Trophoblast cell (in vitro differentiated cells and primary cell): ENCODE measurements at regions not wholly inside any gene's neighbourhood (a gene's known extent, or its start where the extent isn't known, plus 50 kb on each side); places are given as distances from the start of the nearest gene placed in this dataset.

ENCODE experiments used
- DNase-seq, 2 donors: peaks; one replicate each; pipeline ENCODE4 v3.0.0-alpha.2; 2016
- H2AFZ ChIP-seq: 2 replicates; pipeline ENCODE4 v1.6.1; 2013; ENCODE audit warnings: low read length, moderate library complexity, mild to moderate bottlenecking; ENCODE audit not compliant: insufficient read depth, poor library complexity
- H2AK5ac ChIP-seq: 2 replicates; pipeline ENCODE4 v1.6.1; 2013; ENCODE audit warnings: mild to moderate bottlenecking, low read length
- H2BK120ac ChIP-seq: 2 replicates; pipeline ENCODE4 v1.6.1; 2013; ENCODE audit warnings: low read length, mild to moderate bottlenecking, moderate library complexity; ENCODE audit not compliant: insufficient read depth, poor library complexity
- H2BK12ac ChIP-seq: 2 replicates; pipeline ENCODE4 v1.6.1; 2013; ENCODE audit warnings: mild to moderate bottlenecking, low read length, moderate library complexity
- H2BK5ac ChIP-seq: 2 replicates; pipeline ENCODE4 v1.6.1; 2013; ENCODE audit warnings: low read length, low read depth, moderate library complexity, mild to moderate bottlenecking; ENCODE audit not compliant: poor library complexity
- H3K14ac ChIP-seq: 2 replicates; pipeline ENCODE4 v1.6.1; 2013; ENCODE audit warnings: mild to moderate bottlenecking, low read length
- H3K18ac ChIP-seq: 2 replicates; pipeline ENCODE4 v1.6.1; 2013; ENCODE audit warnings: mild to moderate bottlenecking, low read length
- H3K23ac ChIP-seq: 2 replicates; pipeline ENCODE4 v1.6.1; 2013; ENCODE audit warnings: low read length
- H3K27ac ChIP-seq: 2 replicates; pipeline ENCODE4 v1.5.1; 2013; ENCODE audit warnings: low read depth, mild to moderate bottlenecking, inconsistent platforms, low read length, moderate library complexity
- H3K27me3 ChIP-seq: 2 replicates; pipeline ENCODE4 v1.6.1; 2013; ENCODE audit warnings: inconsistent platforms, mild to moderate bottlenecking, low read length, moderate library complexity; ENCODE audit not compliant: insufficient read depth
- H3K36me3 ChIP-seq, 2 experiments: 1 replicate in 1 of 2; 2 replicates in 1 of 2; pipeline ENCODE4 v1.6.1; 2013; ENCODE audit warnings: low read length in 2 of 2, mild to moderate bottlenecking in 2 of 2, moderate library complexity in 1 of 2; ENCODE audit not compliant: insufficient read depth in 2 of 2, control insufficient read depth in 1 of 2
- H3K4ac ChIP-seq: 2 replicates; pipeline ENCODE4 v1.6.1; 2013; ENCODE audit warnings: low read depth, mild to moderate bottlenecking, low read length, moderate library complexity
- H3K4me1 ChIP-seq, 2 experiments: 1 replicate in 1 of 2; 2 replicates in 1 of 2; pipeline ENCODE4 v1.6.1; 2013; ENCODE audit warnings: low read length in 2 of 2, mild to moderate bottlenecking in 2 of 2, moderate library complexity in 1 of 2; ENCODE audit not compliant: insufficient read depth in 2 of 2, control insufficient read depth in 1 of 2
- H3K4me2 ChIP-seq: 2 replicates; pipeline ENCODE4 v1.6.1; 2013; ENCODE audit warnings: inconsistent platforms, mild to moderate bottlenecking, low read length, moderate library complexity
- H3K4me3 ChIP-seq: 2 replicates; pipeline ENCODE4 v1.5.1; 2013; ENCODE audit warnings: mild to moderate bottlenecking, low read depth, low read length, inconsistent platforms
- H3K79me1 ChIP-seq: one replicate; pipeline ENCODE4 v1.6.1; 2013; ENCODE audit warnings: low read length
- H3K79me2 ChIP-seq: 2 replicates; pipeline ENCODE4 v1.6.1; 2013; ENCODE audit warnings: low read length, mild to moderate bottlenecking; ENCODE audit not compliant: control insufficient read depth, insufficient read depth, poor library complexity
- H3K9ac ChIP-seq: 2 replicates; pipeline ENCODE4 v1.6.1; 2013; ENCODE audit warnings: mild to moderate bottlenecking, low read length
- H3K9me3 ChIP-seq: 2 replicates; pipeline ENCODE4 v1.6.1; 2013; ENCODE audit warnings: low read depth, mild to moderate bottlenecking, control low read depth, inconsistent platforms, low read length; ENCODE audit not compliant: insufficient read depth
- H4K12ac ChIP-seq: 2 replicates; pipeline ENCODE4 v1.6.1; 2013; ENCODE audit warnings: low read depth, mild to moderate bottlenecking, low read length, moderate library complexity
- H4K8ac ChIP-seq: 2 replicates; pipeline ENCODE4 v1.6.1; 2013; ENCODE audit warnings: low read depth, mild to moderate bottlenecking, low read length, moderate library complexity
- H4K91ac ChIP-seq: one replicate; pipeline ENCODE4 v1.6.1; 2013; ENCODE audit warnings: low read depth, mild to moderate bottlenecking, low read length, moderate library complexity
- WGBS: extraction: QIAGEN DNeasy Blood & Tissue Kit; methylation state at CpG from one replicate; pipeline ENCODE4 v1.1.7; 2013; ENCODE audit warnings: missing lambda C conversion rate; ENCODE audit not compliant: insufficient read length, insufficient coverage; ENCODE audit errors: extremely low coverage; 5-methylcytosine and 5-hydroxymethylcytosine counted together

DNA sequence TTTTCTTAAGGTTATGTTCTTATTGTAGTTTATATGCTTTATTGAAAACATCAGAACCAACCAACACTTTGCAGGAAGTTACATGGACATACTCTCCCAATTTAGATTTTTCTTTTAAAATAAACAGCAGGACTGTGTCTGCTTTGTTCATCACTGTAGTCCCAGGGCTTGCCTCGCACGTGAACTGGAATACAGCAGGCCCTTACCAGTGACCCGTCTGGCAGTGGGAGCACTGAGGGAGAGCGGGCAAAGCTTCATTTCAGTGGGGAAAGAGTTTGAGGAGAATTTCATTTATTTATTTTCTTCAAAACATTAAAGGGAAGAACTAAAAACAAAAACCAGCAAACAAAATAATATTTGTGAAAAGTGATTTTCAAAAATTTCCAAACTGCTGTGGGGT lies 230.8 kb downstream of the PAX1 start:
- no peak overlapping the region for H3K14ac ChIP-seq
- no peak overlapping the region for H2BK5ac ChIP-seq
- no peak overlapping the region for H3K9ac ChIP-seq
- no peak overlapping the region for H3K4ac ChIP-seq
- H3K27me3 ChIP-seq: no peaks in the 10 kb centered on the region
- H3K4me1 ChIP-seq: peaks cover 0 to 2% of the 10 kb centered on the region in 2 experiments
- peaks cover 1% of the 10 kb centered on the region for H3K9me3 ChIP-seq
- no peak overlapping the region for H4K91ac ChIP-seq
- H2BK120ac ChIP-seq: no peak overlapping the region
- no peak overlapping the region for H3K4me2 ChIP-seq
- no peak overlapping the region for H3K4me3 ChIP-seq
- H2AFZ ChIP-seq: no peak overlapping the region
- no peaks in the 10 kb centered on the region for H3K79me2 ChIP-seq
- H3K27ac ChIP-seq: no peak overlapping the region
- H3K79me1 ChIP-seq: no peaks in the 10 kb centered on the region
- no peak overlapping the region for H4K12ac ChIP-seq
- WGBS: no CpG with 5 or more reads among the region's 4 CpGs
- no peak overlapping the region for H3K23ac ChIP-seq
- no peak for DNase-seq
- no peak overlapping the region for H4K8ac ChIP-seq
- H3K36me3 ChIP-seq: no peaks in the 10 kb centered on the region
- H2BK12ac ChIP-seq: no peak overlapping the region
- H3K18ac ChIP-seq: no peak overlapping the region
- H2AK5ac ChIP-seq: no peak overlapping the region

DNA sequence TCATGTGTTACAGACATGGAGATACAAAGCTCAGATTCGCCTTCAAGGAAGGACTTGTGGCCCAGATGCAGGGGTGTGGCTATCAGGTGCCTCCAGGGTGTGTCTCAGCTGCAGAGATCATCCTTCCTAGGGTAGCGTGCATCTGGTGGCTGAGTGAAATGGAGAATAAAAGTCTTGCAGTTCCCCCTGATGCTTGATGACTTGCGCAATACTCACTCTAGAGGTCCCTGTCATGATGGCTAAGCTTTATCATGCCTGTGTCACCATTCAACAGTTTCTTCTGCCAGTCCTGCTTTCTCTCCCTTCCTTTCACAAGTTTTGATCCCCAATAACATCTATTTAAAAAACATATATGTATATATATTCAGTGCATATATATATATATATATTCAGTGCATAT lies 228.1 kb downstream of the PAX1 start:
- no peaks in the 10 kb centered on the region for H3K36me3 ChIP-seq
- no peak overlapping the region for H4K8ac ChIP-seq
- peaks cover 1% of the 10 kb centered on the region for H3K9me3 ChIP-seq
- no peak overlapping the region for H4K91ac ChIP-seq
- no peak overlapping the region for H3K18ac ChIP-seq
- H2BK12ac ChIP-seq: no peak overlapping the region
- no peak overlapping the region for H3K23ac ChIP-seq
- H3K27me3 ChIP-seq: no peaks in the 10 kb centered on the region
- no peak overlapping the region for H3K4ac ChIP-seq
- H2AFZ ChIP-seq: no peak overlapping the region
- DNase-seq: no peak
- H3K14ac ChIP-seq: no peak overlapping the region
- no peak overlapping the region for H3K4me2 ChIP-seq
- no peak overlapping the region for H2AK5ac ChIP-seq
- H2BK120ac ChIP-seq: no peak overlapping the region
- no peak overlapping the region for H3K27ac ChIP-seq
- no peak overlapping the region for H4K12ac ChIP-seq
- H3K79me2 ChIP-seq: no peaks in the 10 kb centered on the region
- H3K9ac ChIP-seq: no peak overlapping the region
- peaks cover 0 to 2% of the 10 kb centered on the region in 2 experiments for H3K4me1 ChIP-seq
- no CpG with 5 or more reads among the region's 3 CpGs for WGBS
- no peak overlapping the region for H2BK5ac ChIP-seq
- H3K79me1 ChIP-seq: no peaks in the 10 kb centered on the region
- no peak overlapping the region for H3K4me3 ChIP-seq

DNA sequence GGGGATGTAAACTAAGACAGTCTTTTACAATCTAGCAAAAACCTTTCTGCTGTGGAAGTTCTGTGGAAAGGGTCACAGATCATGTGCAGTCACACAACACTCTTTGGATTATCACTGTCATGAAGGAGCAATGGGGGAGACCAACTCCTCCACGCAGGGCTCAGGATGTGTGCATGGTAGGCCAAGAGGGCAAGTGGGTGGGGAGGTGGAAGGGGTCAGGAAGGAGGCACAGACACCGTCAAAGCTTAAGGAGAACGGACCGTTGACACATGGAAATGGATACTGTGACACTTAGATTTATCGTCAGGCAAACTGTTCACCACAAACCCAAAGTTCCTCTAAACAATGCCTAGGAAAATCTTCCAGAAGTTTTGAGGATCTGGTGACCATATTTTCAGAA lies 215.8 kb downstream of the PAX1 start:
- Histone ChIP-seq H3K27me3 (no peaks in the 10 kb centered on the region), H2BK5ac (no peak overlapping the region), H3K9ac (no peak overlapping the region), H2AFZ (no peak overlapping the region), H3K79me2 (no peaks in the 10 kb centered on the region), H4K8ac (no peak overlapping the region), H4K91ac (no peak overlapping the region), H3K9me3 (no peaks in the 10 kb centered on the region), H3K4me1 (no peaks in the 10 kb centered on the region), H3K14ac (no peak overlapping the region), H3K23ac (no peak overlapping the region), H3K36me3 (no peaks in the 10 kb centered on the region), H3K18ac (no peak overlapping the region), H2BK12ac (no peak overlapping the region), H3K27ac (no peak overlapping the region), H3K79me1 (no peaks in the 10 kb centered on the region), H3K4ac (no peak overlapping the region), H2BK120ac (no peak overlapping the region), H3K4me2 (no peak overlapping the region), H2AK5ac (no peak overlapping the region), H4K12ac (no peak overlapping the region), H3K4me3 (no peak overlapping the region)
- no CpG with 5 or more reads among the region's 5 CpGs for WGBS
- no peak for DNase-seq

DNA sequence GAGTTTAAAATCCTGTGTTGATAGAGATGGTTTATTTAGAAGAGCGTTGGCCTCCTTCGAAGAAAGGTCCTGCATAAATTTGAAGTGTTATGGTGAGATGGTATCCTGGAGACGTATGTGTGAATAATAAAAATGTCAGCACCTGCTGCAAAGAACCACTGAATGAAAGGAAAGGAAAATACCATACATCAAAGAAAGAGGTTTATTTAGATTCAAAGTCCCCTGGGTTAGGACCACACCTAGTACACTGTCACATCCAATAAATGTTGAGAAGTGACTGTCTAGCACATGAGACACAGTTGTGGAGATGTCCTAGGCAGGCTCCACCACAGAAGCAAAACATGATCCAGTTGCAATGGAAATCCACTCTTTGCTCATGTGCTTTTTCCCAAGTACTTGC lies 214.7 kb downstream of the PAX1 start:
- H2AK5ac ChIP-seq: no peak overlapping the region
- H4K8ac ChIP-seq: no peak overlapping the region
- no peak overlapping the region for H3K14ac ChIP-seq
- no peaks in the 10 kb centered on the region for H3K79me1 ChIP-seq
- H3K9ac ChIP-seq: no peak overlapping the region
- H4K12ac ChIP-seq: no peak overlapping the region
- no peaks in the 10 kb centered on the region for H3K27me3 ChIP-seq
- H3K27ac ChIP-seq: no peak overlapping the region
- no CpG with 5 or more reads among the region's 3 CpGs for WGBS
- H4K91ac ChIP-seq: no peak overlapping the region
- no peak overlapping the region for H2BK12ac ChIP-seq
- H2AFZ ChIP-seq: no peak overlapping the region
- H3K9me3 ChIP-seq: no peaks in the 10 kb centered on the region
- no peak overlapping the region for H2BK5ac ChIP-seq
- H3K18ac ChIP-seq: no peak overlapping the region
- no peak overlapping the region for H2BK120ac ChIP-seq
- no peaks in the 10 kb centered on the region for H3K4me1 ChIP-seq
- no peaks in the 10 kb centered on the region for H3K79me2 ChIP-seq
- H3K4me3 ChIP-seq: no peak overlapping the region
- H3K4me2 ChIP-seq: no peak overlapping the region
- no peak overlapping the region for H3K4ac ChIP-seq
- no peaks in the 10 kb centered on the region for H3K36me3 ChIP-seq
- no peak overlapping the region for H3K23ac ChIP-seq
- DNase-seq: no peak
